H9 (cell line): ENCODE measurements at regions not wholly inside any gene's neighbourhood (a gene's known extent, or its start where the extent isn't known, plus 50 kb on each side); places are given as distances from the start of the nearest gene placed in this dataset.

ENCODE experiments used
- DNase-seq: peaks from one replicate; pipeline ENCODE4 v3.0.0-alpha.2; 2017
- H2AFZ ChIP-seq: one replicate; pipeline ENCODE4 v1.6.1; 2013; ENCODE audit warnings: mild to moderate bottlenecking, low read length, control low read depth, moderate library complexity
- H2AK5ac ChIP-seq: 2 replicates; pipeline ENCODE4 v1.6.1; 2013; ENCODE audit warnings: low read length, control low read depth, mixed read lengths; ENCODE audit not compliant: insufficient read length
- H2BK120ac ChIP-seq: one replicate; pipeline ENCODE4 v1.6.1; 2013; ENCODE audit warnings: low read depth, mild to moderate bottlenecking, low read length, control low read depth, inconsistent platforms; ENCODE audit not compliant: poor library complexity, severe bottlenecking
- H2BK12ac ChIP-seq: 2 replicates; pipeline ENCODE4 v1.6.1; 2013; ENCODE audit warnings: low read length, control low read depth, mixed read lengths, low read depth; ENCODE audit not compliant: insufficient read length
- H2BK15ac ChIP-seq: 2 replicates; pipeline ENCODE4 v1.6.1; 2013; ENCODE audit warnings: low read depth, low read length, control low read depth
- H2BK20ac ChIP-seq: one replicate; pipeline ENCODE4 v1.6.1; 2013; ENCODE audit warnings: low read depth, mild to moderate bottlenecking, low read length, control low read depth, inconsistent platforms; ENCODE audit not compliant: poor library complexity, severe bottlenecking
- H2BK5ac ChIP-seq: 2 replicates; pipeline ENCODE4 v1.6.1; 2013; ENCODE audit warnings: low read length, control low read depth, mixed read lengths; ENCODE audit not compliant: insufficient read length
- H3K14ac ChIP-seq: 2 replicates; pipeline ENCODE4 v1.6.1; 2013; ENCODE audit warnings: low read length, control low read depth; ENCODE audit not compliant: insufficient read depth
- H3K18ac ChIP-seq: 2 replicates; pipeline ENCODE4 v1.6.1; 2013; ENCODE audit warnings: low read depth, mild to moderate bottlenecking, mixed read lengths, low read length, control low read depth; ENCODE audit not compliant: insufficient read length
- H3K23ac ChIP-seq: 2 replicates; pipeline ENCODE4 v1.6.1; 2013; ENCODE audit warnings: low read length, control low read depth, mixed read lengths, low read depth; ENCODE audit not compliant: insufficient read length
- H3K23me2 ChIP-seq: 2 replicates; pipeline ENCODE4 v1.6.1; 2013; ENCODE audit warnings: low read depth, mild to moderate bottlenecking, mixed read lengths, low read length, control low read depth; ENCODE audit not compliant: insufficient read length, poor library complexity, severe bottlenecking
- H3K27ac ChIP-seq: 2 replicates; pipeline ENCODE4 v1.5.1; 2013; ENCODE audit warnings: low read length, control low read depth, mixed read lengths, low read depth; ENCODE audit not compliant: insufficient read length
- H3K27me3 ChIP-seq: 2 replicates; pipeline ENCODE4 v1.6.1; 2013; ENCODE audit warnings: low read length, control low read depth, inconsistent platforms; ENCODE audit not compliant: insufficient read depth
- H3K4ac ChIP-seq: 2 replicates; pipeline ENCODE4 v1.6.1; 2013; ENCODE audit warnings: low read depth, mild to moderate bottlenecking, control low read depth, inconsistent platforms, low read length, moderate library complexity
- H3K4me1 ChIP-seq: 2 replicates; pipeline ENCODE4 v1.6.1; 2013; ENCODE audit warnings: low read length, control low read depth, inconsistent platforms; ENCODE audit not compliant: insufficient read depth
- H3K4me2 ChIP-seq: 2 replicates; pipeline ENCODE4 v1.6.1; 2013; ENCODE audit warnings: low read length, control low read depth, mixed read lengths; ENCODE audit not compliant: insufficient read length, insufficient read depth
- H3K56ac ChIP-seq: 2 replicates; pipeline ENCODE4 v1.6.1; 2013; ENCODE audit warnings: low read depth, mild to moderate bottlenecking, mixed read lengths, low read length, control low read depth; ENCODE audit not compliant: insufficient read length
- H3K79me1 ChIP-seq: 2 replicates; pipeline ENCODE4 v1.6.1; 2013; ENCODE audit warnings: low read depth, mild to moderate bottlenecking, moderate library complexity, low read length, control low read depth, inconsistent platforms; ENCODE audit not compliant: insufficient read depth, poor library complexity, severe bottlenecking
- H3K79me2 ChIP-seq: 2 replicates; pipeline ENCODE4 v1.6.1; 2013; ENCODE audit warnings: low read length, control low read depth, inconsistent platforms; ENCODE audit not compliant: insufficient read depth
- H3K9ac ChIP-seq: 2 replicates; pipeline ENCODE4 v1.6.1; 2013; ENCODE audit warnings: low read length, control low read depth, mixed read lengths; ENCODE audit not compliant: insufficient read length; ENCODE audit errors: extremely low read depth
- H3K9me3 ChIP-seq: one replicate; pipeline ENCODE4 v1.6.1; 2013; ENCODE audit warnings: low read depth, low read length, inconsistent platforms; ENCODE audit not compliant: control insufficient read depth
- H3T11ph ChIP-seq: one replicate; pipeline ENCODE4 v1.6.1; 2013; ENCODE audit warnings: mild to moderate bottlenecking, low read length, control low read depth, inconsistent platforms
- H4K20me1 ChIP-seq: one replicate; pipeline ENCODE4 v1.6.1; 2013; ENCODE audit not compliant: control insufficient read depth, insufficient read length, insufficient read depth
- H4K5ac ChIP-seq: 2 replicates; pipeline ENCODE4 v1.6.1; 2013; ENCODE audit warnings: low read depth, mild to moderate bottlenecking, mixed read lengths, low read length, control low read depth; ENCODE audit not compliant: insufficient read length
- H4K8ac ChIP-seq: replicated peaks from 2 replicates; pipeline ENCODE4 v1.6.1; 2013; ENCODE audit warnings: low read length, control low read depth, mixed read lengths, low read depth; ENCODE audit not compliant: insufficient read length
- H4K91ac ChIP-seq: 2 replicates; pipeline ENCODE4 v1.6.1; 2013; ENCODE audit warnings: low read depth, mild to moderate bottlenecking, moderate library complexity, mixed read lengths, low read length, control low read depth; ENCODE audit not compliant: insufficient read length
- H3K27ac Mint-ChIP-seq, 3 experiments: 2 replicates in 2 of 3; 3 replicates in 1 of 3; pipeline ENCODE4 v1.8.0; 2020 to 2021; ENCODE audit warnings: mixed read lengths in 3 of 3, mild to moderate bottlenecking in 1 of 3, moderate library complexity in 1 of 3
- H3K27me3 Mint-ChIP-seq: 2 replicates; pipeline ENCODE4 v1.8.0; 2021; ENCODE audit warnings: low read depth, mild to moderate bottlenecking, moderate library complexity, mixed read lengths
- H3K36me3 Mint-ChIP-seq, 3 experiments: 2 replicates in 2 of 3; 3 replicates in 1 of 3; pipeline ENCODE4 v1.8.0; 2020 to 2021; ENCODE audit warnings: low read depth in 3 of 3, mixed read lengths in 3 of 3; ENCODE audit not compliant: insufficient read depth in 1 of 3
- H3K4me1 Mint-ChIP-seq, 2 experiments: 2 replicates each; pipeline ENCODE4 v1.8.0; 2020; ENCODE audit warnings: mixed read lengths in 2 of 2
- H3K4me3 Mint-ChIP-seq, 2 experiments: 2 replicates in 1 of 2; 3 replicates in 1 of 2; pipeline ENCODE4 v1.8.0; 2020 to 2021; ENCODE audit warnings: mild to moderate bottlenecking in 2 of 2, mixed read lengths in 2 of 2, moderate library complexity in 1 of 2
- H3K9me3 Mint-ChIP-seq, 2 experiments: 2 replicates in 1 of 2; 3 replicates in 1 of 2; pipeline ENCODE4 v1.8.0; 2020; ENCODE audit warnings: mild to moderate bottlenecking in 2 of 2, mixed read lengths in 2 of 2, moderate library complexity in 1 of 2
- CTCF ChIP-seq: fragments of 200-600 bp; sonication (generic); conservative IDR thresholded peaks from 3 replicates; pipeline ENCODE4 v1.8.0; 2021; ENCODE audit warnings: antibody characterized with exemption, mild to moderate bottlenecking
- WGBS: extraction: QIAGEN DNeasy Blood & Tissue Kit; methylation state at CpG from one replicate; pipeline ENCODE4 v1.1.7; 2013; ENCODE audit warnings: missing lambda C conversion rate, low lambda C conversion rate, mixed read lengths; ENCODE audit not compliant: insufficient read length; ENCODE audit errors: extremely low coverage; 5-methylcytosine and 5-hydroxymethylcytosine counted together

- Histone ChIP-seq H4K5ac (no peak overlapping the region), H2AK5ac (no peak overlapping the region), H2BK15ac (no peak overlapping the region), H3K9ac (no peak overlapping the region), H3K27me3 (no peaks in the 10 kb centered on the region), H3K23me2 (no peaks in the 10 kb centered on the region), H2BK12ac (no peak overlapping the region), H3K9me3 (no peaks in the 10 kb centered on the region), H3K14ac (no peak overlapping the region), H2AFZ (no peak overlapping the region), H3K4ac (no peak overlapping the region), H3K4me2 (no peak overlapping the region), H2BK20ac (no peak overlapping the region), H4K91ac (no peak overlapping the region), H4K8ac (no peak overlapping the region), H3K56ac (no peak overlapping the region), H3K27ac (no peak overlapping the region), H3K18ac (no peak overlapping the region), H2BK120ac (no peak overlapping the region), H3T11ph (no peak overlapping the region), H4K20me1 (no peaks in the 10 kb centered on the region), H3K79me2 (no peaks in the 10 kb centered on the region), H2BK5ac (no peak overlapping the region), H3K79me1 (no peaks in the 10 kb centered on the region), H3K4me1 (no peaks in the 10 kb centered on the region), H3K23ac (no peak overlapping the region)
- Mint-ChIP-seq H3K9me3 (no peaks in the 10 kb centered on the region), H3K27ac (no peak overlapping the region), H3K4me3 (no peak overlapping the region), H3K27me3 (no peaks in the 10 kb centered on the region), H3K36me3 (no peaks in the 10 kb centered on the region), H3K4me1 (no peaks in the 10 kb centered on the region)
- no peak for DNase-seq
- no CpG with 5 or more reads among the region's 1 CpG for WGBS
- TF ChIP-seq CTCF, result no peak
Measured at GRCh38 chr2:41137031-41137430, 685.1 kb upstream of the SLC8A1 start.
